ENCODE measurements at regions not wholly inside any gene's neighbourhood (a gene's known extent, or its start where the extent isn't known, plus 50 kb on each side); places are given as distances from the start of the nearest gene placed in this dataset.

GRCh38 chr13:62635161-62635560 lies 1219.5 kb upstream of the PCDH20 start:
- TF ChIP-seq POLR2A (IDR thresholded peaks at IDR 0.05) (no peak), CTCF (IDR thresholded peaks at IDR 0.05) (no peak)
